ENCODE measurements at regions not wholly inside any gene's neighbourhood (a gene's known extent, or its start where the extent isn't known, plus 50 kb on each side); places are given as distances from the start of the nearest gene placed in this dataset.

DNA sequence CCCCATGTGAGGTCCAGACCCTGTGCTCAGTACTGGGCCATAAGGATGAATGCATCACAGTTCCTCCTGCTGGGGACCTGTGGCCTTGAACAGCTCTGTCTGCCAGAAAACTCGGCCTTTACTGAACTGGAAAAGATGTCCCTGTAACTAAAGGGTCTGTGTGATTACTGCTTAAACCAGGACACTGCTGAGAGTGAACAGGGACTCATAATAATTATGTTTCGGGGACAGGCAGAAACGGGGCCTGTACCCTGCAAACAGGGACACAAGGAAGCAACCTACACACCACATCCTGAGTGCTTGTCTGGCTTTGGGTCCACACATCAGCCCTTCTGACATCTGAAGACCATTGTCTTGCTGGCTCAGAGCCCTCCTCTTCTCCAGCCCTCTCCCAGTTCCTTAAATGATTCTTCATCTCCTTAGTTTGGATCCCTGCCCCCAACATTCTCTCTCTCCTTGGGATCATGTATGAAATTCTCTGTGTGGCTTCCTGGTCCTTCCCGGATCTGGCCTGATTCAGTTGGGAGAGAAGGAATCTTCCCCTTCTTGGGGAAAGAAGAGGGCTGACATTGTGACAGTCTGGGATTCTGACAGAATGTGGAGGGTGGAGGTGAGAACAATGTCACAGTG lies 248.0 kb downstream of the MYCN start:
- no peaks in the 10 kb centered on the region for H3K4me1 ChIP-seq
- DNase-seq = no peak
- no peak overlapping the region for H3K4me3 ChIP-seq
- intact Hi-C loops (cut with DNase I) = no loop called here
- no peak overlapping the region for H3K27ac ChIP-seq
- no peaks in the 10 kb centered on the region for H3K27me3 ChIP-seq
- TF ChIP-seq POLR2AphosphoS5 (IDR thresholded peaks at IDR 0.05) = no peak
- no peaks in the 10 kb centered on the region for H3K9me3 ChIP-seq
- no peaks in the 10 kb centered on the region for H3K36me3 ChIP-seq
- 75 to 82% methylated on average over 4 of the region's 4 CpGs for WGBS, 2 donors

DNA sequence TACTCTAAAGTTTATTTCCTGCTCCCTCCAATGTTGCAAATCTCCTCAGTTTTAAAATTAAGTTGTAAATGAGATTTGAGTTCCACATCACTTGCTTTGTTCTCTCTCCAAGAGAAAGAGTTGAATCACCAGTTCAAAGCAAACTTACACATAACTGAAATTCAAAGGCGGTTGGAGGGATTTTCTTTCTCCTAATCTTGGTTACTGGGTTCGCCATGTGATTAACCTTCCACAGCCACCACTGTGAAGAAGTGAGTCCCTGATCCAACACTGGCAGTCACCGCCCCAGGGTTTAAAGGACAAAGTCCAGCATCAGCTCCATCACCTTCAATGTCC lies 247.1 kb downstream of the MYCN start:
- no peaks in the 10 kb centered on the region for H3K9me3 ChIP-seq
- H3K36me3 ChIP-seq = no peaks in the 10 kb centered on the region
- no peak overlapping the region for H3K27ac ChIP-seq
- intact Hi-C loops (cut with DNase I) = no loop called here
- TF ChIP-seq POLR2AphosphoS5 (IDR thresholded peaks at IDR 0.05) = no peak
- TF ChIP-seq POLR2A (IDR thresholded peaks at IDR 0.05) = no peak
- TF ChIP-seq, protein P1, sequence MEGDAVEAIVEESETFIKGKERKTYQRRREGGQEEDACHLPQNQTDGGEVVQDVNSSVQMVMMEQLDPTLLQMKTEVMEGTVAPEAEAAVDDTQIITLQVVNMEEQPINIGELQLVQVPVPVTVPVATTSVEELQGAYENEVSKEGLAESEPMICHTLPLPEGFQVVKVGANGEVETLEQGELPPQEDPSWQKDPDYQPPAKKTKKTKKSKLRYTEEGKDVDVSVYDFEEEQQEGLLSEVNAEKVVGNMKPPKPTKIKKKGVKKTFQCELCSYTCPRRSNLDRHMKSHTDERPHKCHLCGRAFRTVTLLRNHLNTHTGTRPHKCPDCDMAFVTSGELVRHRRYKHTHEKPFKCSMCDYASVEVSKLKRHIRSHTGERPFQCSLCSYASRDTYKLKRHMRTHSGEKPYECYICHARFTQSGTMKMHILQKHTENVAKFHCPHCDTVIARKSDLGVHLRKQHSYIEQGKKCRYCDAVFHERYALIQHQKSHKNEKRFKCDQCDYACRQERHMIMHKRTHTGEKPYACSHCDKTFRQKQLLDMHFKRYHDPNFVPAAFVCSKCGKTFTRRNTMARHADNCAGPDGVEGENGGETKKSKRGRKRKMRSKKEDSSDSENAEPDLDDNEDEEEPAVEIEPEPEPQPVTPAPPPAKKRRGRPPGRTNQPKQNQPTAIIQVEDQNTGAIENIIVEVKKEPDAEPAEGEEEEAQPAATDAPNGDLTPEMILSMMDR (IDR thresholded peaks at IDR 0.05) = no peak
- TF ChIP-seq EP300 (IDR thresholded peaks at IDR 0.05) = no peak
- H3K27me3 ChIP-seq = no peaks in the 10 kb centered on the region
- no peaks in the 10 kb centered on the region for H3K4me1 ChIP-seq
- H3K4me3 ChIP-seq = no peak overlapping the region
- no peak for DNase-seq
- WGBS, 2 donors = 29 to 75% methylated on average over 3 of the region's 3 CpGs

DNA sequence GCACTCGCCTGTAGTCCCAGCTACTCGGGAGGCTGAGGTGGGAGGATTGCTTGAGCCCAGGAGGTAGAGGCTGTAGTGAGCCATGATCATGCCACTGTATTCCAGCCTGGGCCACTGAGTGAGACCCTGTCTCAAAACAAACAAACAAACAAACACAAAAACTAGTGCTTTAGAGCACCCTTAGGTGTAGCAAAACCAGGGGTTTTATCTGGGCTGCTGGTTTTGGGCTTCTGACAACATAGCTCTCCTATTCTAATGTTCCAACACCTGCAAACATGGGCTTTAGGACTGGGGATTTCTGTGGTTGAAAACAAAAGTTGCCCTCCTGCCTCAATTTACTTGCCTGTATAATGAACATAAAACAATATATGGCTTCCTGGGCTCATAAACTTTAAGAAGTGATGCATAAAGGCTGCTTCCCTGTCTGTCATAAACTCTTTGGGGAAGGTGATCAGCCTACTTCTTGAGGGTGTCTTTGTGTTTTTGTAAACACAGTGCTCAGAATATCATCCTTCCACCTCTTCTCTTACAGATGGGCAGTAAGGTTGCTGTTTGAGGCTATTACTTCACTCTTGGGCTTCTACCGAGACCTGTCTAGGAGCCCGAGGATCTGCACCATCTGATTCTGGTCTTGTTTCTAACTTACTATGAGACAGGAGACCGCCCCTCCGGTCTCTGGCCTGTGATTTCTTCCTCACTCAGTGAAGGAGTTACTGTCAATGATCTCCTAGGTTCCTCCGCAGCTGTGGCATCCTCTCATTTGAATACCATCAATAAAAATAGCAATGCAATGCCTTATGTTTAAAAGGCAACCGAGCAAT lies 246.5 kb downstream of the MYCN start:
- Histone ChIP-seq H3K9me3 (no peaks in the 10 kb centered on the region), H3K4me1 (no peaks in the 10 kb centered on the region), H3K27ac (no peak overlapping the region), H3K27me3 (no peaks in the 10 kb centered on the region), H3K4me3 (no peak overlapping the region), H3K36me3 (no peaks in the 10 kb centered on the region)
- TF ChIP-seq EP300 (IDR thresholded peaks at IDR 0.05) (no peak), POLR2AphosphoS5 (IDR thresholded peaks at IDR 0.05) (no peak), POLR2A (IDR thresholded peaks at IDR 0.05) (no peak)
- TF ChIP-seq, protein P1 (IDR thresholded peaks at IDR 0.05) = no peak
- no peak for DNase-seq
- intact Hi-C loops (cut with DNase I) = no loop called here
- 66 to 75% methylated on average over 8 of the region's 8 CpGs for WGBS, 2 donors

DNA sequence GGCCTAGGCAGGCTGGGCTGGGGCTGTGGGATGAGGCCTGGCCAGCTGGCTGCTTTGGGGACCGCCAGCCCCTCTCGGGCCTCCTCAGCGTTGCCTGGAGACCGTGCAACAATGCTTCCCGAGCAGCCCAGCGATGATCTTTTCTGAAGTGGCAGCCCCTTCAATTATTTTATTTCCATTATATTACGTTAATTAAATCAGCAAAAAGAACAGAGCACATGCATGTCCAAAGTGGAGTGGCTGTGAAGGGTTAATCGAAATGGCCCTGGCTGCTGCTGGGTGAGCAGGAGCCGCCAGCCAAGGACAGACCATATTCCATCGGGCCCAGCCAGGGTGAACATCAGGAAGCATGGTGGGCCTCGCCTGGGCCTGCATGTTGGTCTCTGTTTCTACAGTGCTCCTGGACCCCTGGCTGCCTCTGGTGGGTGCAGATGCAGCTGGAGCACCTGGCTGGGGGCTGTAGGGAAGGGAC lies 245.5 kb downstream of the MYCN start:
- no peaks in the 10 kb centered on the region for H3K9me3 ChIP-seq
- 91 to 94% methylated on average over 11 of the region's 11 CpGs for WGBS, 2 donors
- no peaks in the 10 kb centered on the region for H3K36me3 ChIP-seq
- H3K27me3 ChIP-seq = no peaks in the 10 kb centered on the region
- TF ChIP-seq POLR2A (IDR thresholded peaks at IDR 0.05) (no peak), EP300 (IDR thresholded peaks at IDR 0.05) (no peak), POLR2AphosphoS5 (IDR thresholded peaks at IDR 0.05) (no peak)
- TF ChIP-seq, protein P1 (IDR thresholded peaks at IDR 0.05) = no peak
- no peak overlapping the region for H3K27ac ChIP-seq
- DNase-seq = no peak
- intact Hi-C loops (cut with DNase I) = no loop called here
- no peak overlapping the region for H3K4me3 ChIP-seq
- H3K4me1 ChIP-seq = no peaks in the 10 kb centered on the region

DNA sequence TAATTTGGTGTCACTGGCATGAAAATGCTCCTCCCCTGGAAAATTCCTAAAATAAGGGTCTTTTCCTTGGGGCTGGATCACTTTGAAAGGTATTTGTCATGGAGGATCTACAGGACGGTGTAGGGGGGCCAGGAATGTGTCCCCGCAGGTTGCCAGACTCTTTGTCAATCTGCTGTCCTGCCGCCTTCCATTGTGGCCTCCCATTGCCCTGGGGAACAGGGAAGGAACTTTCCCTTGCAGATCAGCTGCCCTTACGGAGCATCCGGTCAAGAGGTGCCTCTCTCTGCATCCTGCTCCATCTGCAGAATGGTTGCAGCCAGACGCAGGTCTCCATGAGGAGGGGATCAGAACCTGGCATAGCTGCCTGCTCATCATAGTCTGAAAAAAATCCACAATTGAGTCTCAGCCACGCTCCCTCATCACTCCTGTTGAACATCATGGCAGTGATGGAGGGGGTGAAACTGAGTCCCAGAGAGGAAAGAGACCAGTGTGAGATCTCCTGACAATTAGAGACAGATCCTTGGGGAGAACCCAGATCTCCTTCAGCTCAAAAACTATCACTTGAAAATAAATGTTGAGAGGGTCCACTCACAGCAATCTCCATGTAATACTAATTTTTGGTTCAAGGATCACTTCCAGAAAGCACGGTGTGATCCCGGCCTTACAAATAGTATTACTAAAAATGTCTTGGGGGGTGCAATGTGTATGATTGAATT lies 244.8 kb downstream of the MYCN start:
- no peak for DNase-seq
- no peaks in the 10 kb centered on the region for H3K36me3 ChIP-seq
- no peak for TF ChIP-seq EP300 (IDR thresholded peaks at IDR 0.05)
- H3K27me3 ChIP-seq = no peaks in the 10 kb centered on the region
- no peak overlapping the region for H3K27ac ChIP-seq
- 95% methylated on average over 9 of the region's 9 CpGs for WGBS, 2 donors
- intact Hi-C loops (cut with DNase I) = no loop called here
- no peak overlapping the region for H3K4me3 ChIP-seq
- no peaks in the 10 kb centered on the region for H3K4me1 ChIP-seq
- H3K9me3 ChIP-seq = no peaks in the 10 kb centered on the region

Measured in sigmoid colon (tissue), 6 donors.